ENCODE measurements at regions not wholly inside any gene's neighbourhood (a gene's known extent, or its start where the extent isn't known, plus 50 kb on each side); places are given as distances from the start of the nearest gene placed in this dataset.

DNA sequence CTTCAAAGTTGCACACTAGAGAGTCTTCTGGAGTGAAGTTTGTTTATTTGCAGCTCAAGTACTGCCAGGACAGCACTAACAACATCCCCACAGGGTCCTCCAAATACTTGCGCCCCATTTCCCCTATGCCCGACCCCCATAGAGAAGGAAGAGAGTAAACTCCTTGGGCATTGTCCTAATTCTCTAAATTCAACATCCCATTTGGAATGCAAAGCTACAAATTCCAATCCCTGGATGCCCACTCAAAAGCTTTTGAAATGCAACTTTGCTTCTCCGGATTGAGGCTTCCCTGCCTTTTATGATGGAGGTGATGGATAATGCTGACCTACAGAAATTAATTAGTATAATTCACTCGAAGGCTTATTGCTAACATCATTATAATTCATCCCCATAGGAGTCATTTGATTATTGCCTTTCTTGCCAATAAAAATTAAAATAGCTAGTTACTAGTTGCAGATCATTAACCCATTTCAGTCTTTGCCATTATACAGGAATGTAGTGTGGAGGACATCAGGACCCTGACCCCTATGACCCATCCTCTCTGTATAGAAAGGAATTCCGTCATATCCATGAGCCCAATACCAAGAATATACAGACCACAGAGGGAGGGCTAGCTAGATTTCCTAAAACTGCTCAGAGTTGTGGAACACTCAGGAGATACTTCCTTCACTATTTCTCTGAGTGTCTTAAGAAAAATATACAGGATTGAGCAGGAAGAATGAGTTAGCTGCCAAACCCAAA, 277.6 kb downstream of the ZNF608 start:
- no peak for TF ChIP-seq MAX (IDR thresholded peaks at IDR 0.05)
- TF ChIP-seq, protein P1, sequence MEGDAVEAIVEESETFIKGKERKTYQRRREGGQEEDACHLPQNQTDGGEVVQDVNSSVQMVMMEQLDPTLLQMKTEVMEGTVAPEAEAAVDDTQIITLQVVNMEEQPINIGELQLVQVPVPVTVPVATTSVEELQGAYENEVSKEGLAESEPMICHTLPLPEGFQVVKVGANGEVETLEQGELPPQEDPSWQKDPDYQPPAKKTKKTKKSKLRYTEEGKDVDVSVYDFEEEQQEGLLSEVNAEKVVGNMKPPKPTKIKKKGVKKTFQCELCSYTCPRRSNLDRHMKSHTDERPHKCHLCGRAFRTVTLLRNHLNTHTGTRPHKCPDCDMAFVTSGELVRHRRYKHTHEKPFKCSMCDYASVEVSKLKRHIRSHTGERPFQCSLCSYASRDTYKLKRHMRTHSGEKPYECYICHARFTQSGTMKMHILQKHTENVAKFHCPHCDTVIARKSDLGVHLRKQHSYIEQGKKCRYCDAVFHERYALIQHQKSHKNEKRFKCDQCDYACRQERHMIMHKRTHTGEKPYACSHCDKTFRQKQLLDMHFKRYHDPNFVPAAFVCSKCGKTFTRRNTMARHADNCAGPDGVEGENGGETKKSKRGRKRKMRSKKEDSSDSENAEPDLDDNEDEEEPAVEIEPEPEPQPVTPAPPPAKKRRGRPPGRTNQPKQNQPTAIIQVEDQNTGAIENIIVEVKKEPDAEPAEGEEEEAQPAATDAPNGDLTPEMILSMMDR (IDR thresholded peaks at IDR 0.05 in 2 of 3, conservative IDR thresholded peaks at IDR 0.05 in 1 of 3; ENCODE audit: borderline replicate concordance in 1 of 3, insufficient read depth in 1 of 3, low read depth in 2 of 3, low read length in 2 of 3), result no peak
- no peak for TF ChIP-seq EZH2 (IDR thresholded peaks at IDR 0.05)
- no peak for TF ChIP-seq POLR2A (IDR thresholded peaks at IDR 0.05; ENCODE audit: borderline replicate concordance, extremely low read depth, insufficient read depth, insufficient read length)
- TF ChIP-seq ZNF274 (IDR thresholded peaks at IDR 0.05; ENCODE audit: low read depth, low read length), result no peak
- TF ChIP-seq YY1 (IDR thresholded peaks at IDR 0.05; ENCODE audit: extremely low read depth, insufficient replicate concordance, low read depth, low read length), result no peak
- TF ChIP-seq, protein P2, sequence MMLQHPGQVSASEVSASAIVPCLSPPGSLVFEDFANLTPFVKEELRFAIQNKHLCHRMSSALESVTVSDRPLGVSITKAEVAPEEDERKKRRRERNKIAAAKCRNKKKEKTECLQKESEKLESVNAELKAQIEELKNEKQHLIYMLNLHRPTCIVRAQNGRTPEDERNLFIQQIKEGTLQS (IDR thresholded peaks at IDR 0.05), result no peak
- no peak for TF ChIP-seq EZH2phosphoT487 (IDR thresholded peaks at IDR 0.05; ENCODE audit: borderline replicate concordance)
- TF ChIP-seq JUND (IDR thresholded peaks at IDR 0.05), result no peak
- TF ChIP-seq POLR2AphosphoS5 (IDR thresholded peaks at IDR 0.05; ENCODE audit: low read depth, low read length), result no peak
- no peak for TF ChIP-seq SRF (IDR thresholded peaks at IDR 0.05; ENCODE audit: low read depth)

Measured in HCT116 (cell line).